ENCODE measurements at regions not wholly inside any gene's neighbourhood (a gene's known extent, or its start where the extent isn't known, plus 50 kb on each side); places are given as distances from the start of the nearest gene placed in this dataset.

GRCh38 chr4:128528793-128529553, 241.4 kb upstream of the PGRMC2 start:
- DNase-seq (ENCODE audit: low read depth) = peak; percentile 97

GRCh38 chr4:128527946-128528576, 240.4 kb upstream of the PGRMC2 start:
- no peak for DNase-seq (ENCODE audit: low read depth)

GRCh38 chr4:128527351-128527750, 239.7 kb upstream of the PGRMC2 start:
- DNase-seq (ENCODE audit: low read depth) = no peak

- no peak for DNase-seq (ENCODE audit: low read depth)
These were observed 238.5 kb upstream of the PGRMC2 start for GRCh38 chr4:128525992-128526630.

GRCh38 chr4:128525387-128525786, 237.8 kb upstream of the PGRMC2 start:
- no peak for DNase-seq (ENCODE audit: low read depth)

- DNase-seq (ENCODE audit: low read depth) = peak; percentile 84
These were observed 236.7 kb upstream of the PGRMC2 start for GRCh38 chr4:128524311-128524710.

- DNase-seq (ENCODE audit: low read depth) = peak; percentile 79
These were observed 234.1 kb upstream of the PGRMC2 start for GRCh38 chr4:128521648-128522111.

GRCh38 chr4:128521156-128521555, 233.5 kb upstream of the PGRMC2 start:
- DNase-seq (ENCODE audit: low read depth) = no peak

GRCh38 chr4:128519163-128519830, 231.7 kb upstream of the PGRMC2 start:
- DNase-seq (ENCODE audit: low read depth) = no peak

- DNase-seq (ENCODE audit: low read depth) = peak; percentile 90
These were observed 230.3 kb upstream of the PGRMC2 start for GRCh38 chr4:128517739-128518510.

- DNase-seq (ENCODE audit: low read depth) = no peak
These were observed 229.6 kb upstream of the PGRMC2 start for GRCh38 chr4:128517096-128517738.

GRCh38 chr4:128516301-128516969, 228.8 kb upstream of the PGRMC2 start:
- no peak for DNase-seq (ENCODE audit: low read depth)

GRCh38 chr4:128513664-128514484, 226.3 kb upstream of the PGRMC2 start:
- no peak for DNase-seq (ENCODE audit: low read depth)

- peak; percentile 51 for DNase-seq (ENCODE audit: low read depth)
These were observed 225.2 kb upstream of the PGRMC2 start for GRCh38 chr4:128512767-128513322.

GRCh38 chr4:128512161-128512560, 224.5 kb upstream of the PGRMC2 start:
- DNase-seq (ENCODE audit: low read depth) = no peak

- DNase-seq (ENCODE audit: low read depth) = no peak
These were observed 223.2 kb upstream of the PGRMC2 start for GRCh38 chr4:128510850-128511249.

- DNase-seq (ENCODE audit: low read depth) = peak; percentile 64
These were observed 215.4 kb upstream of the PGRMC2 start for GRCh38 chr4:128502818-128503527.

- DNase-seq (ENCODE audit: low read depth) = no peak
These were observed 213.6 kb upstream of the PGRMC2 start for GRCh38 chr4:128501239-128501638.
